Keratinocyte (primary cell): ENCODE measurements at regions not wholly inside any gene's neighbourhood (a gene's known extent, or its start where the extent isn't known, plus 50 kb on each side); places are given as distances from the start of the nearest gene placed in this dataset.

Experiments used
- DNase-seq: peaks from one replicate; pipeline ENCODE4 v3.0.0-alpha.2; 2011; ENCODE audit warnings: low read depth, missing footprints, low spot score
- FAIRE-seq: peaks from 2 replicates; lab custom pipeline; 2011; peaks lifted over from hg19 to GRCh38; lab: Jason Lieb, UNC
- H2AFZ ChIP-seq: 2 replicates; pipeline ENCODE4 v1.6.0; 2012; ENCODE audit warnings: low read length, control low read depth, inconsistent platforms; ENCODE audit not compliant: control insufficient read depth
- H3K27ac ChIP-seq: 2 replicates; pipeline ENCODE4 v1.5.1; 2011; ENCODE audit warnings: low read length; ENCODE audit not compliant: control insufficient read depth, insufficient read depth
- H3K27me3 ChIP-seq: 3 replicates; pipeline ENCODE4 v1.6.0; 2011; ENCODE audit warnings: low read length; ENCODE audit not compliant: control insufficient read depth, insufficient read depth; ENCODE audit errors: extremely low read depth
- H3K36me3 ChIP-seq, 2 experiments: 2 replicates in 1 of 2; 3 replicates in 1 of 2; pipeline ENCODE4 v1.5.1; 2011; ENCODE audit warnings: low read length in 2 of 2, mild to moderate bottlenecking in 1 of 2; ENCODE audit not compliant: control insufficient read depth in 2 of 2, insufficient read depth in 2 of 2; ENCODE audit errors: extremely low read depth in 1 of 2
- H3K4me1 ChIP-seq: 3 replicates; pipeline ENCODE4 v1.5.1; 2011; ENCODE audit warnings: low read length; ENCODE audit not compliant: control insufficient read depth, insufficient read depth; ENCODE audit errors: extremely low read depth
- H3K4me2 ChIP-seq: 3 replicates; pipeline ENCODE4 v1.6.0; 2011; ENCODE audit warnings: low read depth, low read length; ENCODE audit not compliant: control insufficient read depth, insufficient read depth; ENCODE audit errors: extremely low read depth
- H3K4me3 ChIP-seq, 3 experiments: fragments of 200-600 bp in 1 of 3; sonication (generic) in 1 of 3; 2 replicates in 2 of 3; 3 replicates in 1 of 3; pipeline ENCODE4 v1.5.1; 2011 to 2016; ENCODE audit warnings: low read length in 3 of 3, mild to moderate bottlenecking in 3 of 3, control low read depth in 2 of 3, inconsistent platforms in 1 of 3, low read depth in 1 of 3, mixed read lengths in 1 of 3, mixed run types in 1 of 3, moderate library complexity in 1 of 3; ENCODE audit not compliant: control insufficient read depth in 2 of 3, insufficient read depth in 2 of 3; ENCODE audit errors: extremely low read depth in 1 of 3
- H3K79me2 ChIP-seq: 2 replicates; pipeline ENCODE4 v1.6.0; 2012; ENCODE audit warnings: low read length; ENCODE audit not compliant: control insufficient read depth, insufficient read depth
- H3K9ac ChIP-seq: 3 replicates; pipeline ENCODE4 v1.6.0; 2011; ENCODE audit warnings: low read length; ENCODE audit not compliant: control insufficient read depth, insufficient read depth; ENCODE audit errors: extremely low read depth
- H3K9me1 ChIP-seq: 3 replicates; pipeline ENCODE4 v1.6.0; 2011; ENCODE audit warnings: low read length; ENCODE audit not compliant: control insufficient read depth, insufficient read depth; ENCODE audit errors: extremely low read depth
- H3K9me3 ChIP-seq: 2 replicates; pipeline ENCODE4 v1.5.1; 2012; ENCODE audit warnings: low read depth, low read length; ENCODE audit not compliant: control insufficient read depth
- H4K20me1 ChIP-seq: 3 replicates; pipeline ENCODE4 v1.6.0; 2011; ENCODE audit warnings: low read length; ENCODE audit not compliant: control insufficient read depth, insufficient read depth; ENCODE audit errors: extremely low read depth
- EZH2 ChIP-seq: IDR thresholded peaks from one replicate; pipeline ENCODE4 v1.6.1; 2012; ENCODE audit warnings: inconsistent platforms, mild to moderate bottlenecking, low read length, moderate library complexity
- dilution Hi-C: fragments of 300-500 bp; cut with MboI; formaldehyde crosslinking; loops from one replicate; pipeline ENCODE4 v1.7.0; 2020; ENCODE audit warnings: low sequenced_read_pairs; ENCODE audit not compliant: extremely low pct_ligation_motif_present
- TF ChIP-seq, protein P1 (sequence below), 3 experiments: IDR thresholded peaks in 1 of 3; conservative IDR thresholded peaks in 1 of 3; optimal IDR thresholded peaks in 1 of 3; 2 replicates in 2 of 3; 3 replicates in 1 of 3; pipeline versions ENCODE3 to v1.5.1; 2011; ENCODE audit warnings: low read length in 3 of 3, mild to moderate bottlenecking in 3 of 3, moderate library complexity in 2 of 3, control low read depth in 1 of 3, inconsistent platforms in 1 of 3; ENCODE audit not compliant: insufficient read depth in 2 of 3; ENCODE audit errors: extremely low read depth in 1 of 3

DNA sequence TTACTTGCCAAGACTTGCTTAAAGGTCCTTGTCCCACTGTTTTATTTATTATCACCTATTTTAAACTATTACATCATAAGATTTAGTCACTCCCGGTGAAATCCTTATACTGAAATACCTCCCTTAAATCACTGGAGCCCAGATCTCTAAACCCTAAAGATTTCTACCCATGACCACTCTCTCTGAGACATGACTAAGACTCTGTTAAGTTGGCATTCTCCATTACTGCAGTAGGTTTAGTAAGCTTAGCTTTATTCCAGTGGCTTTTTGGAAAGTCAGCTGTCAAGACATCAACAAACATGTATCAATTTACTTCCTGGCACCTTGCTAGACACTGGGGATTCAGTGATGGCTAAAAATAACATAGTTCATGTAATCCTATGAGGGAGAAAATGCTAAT, 874.2 kb downstream of the KCNMA1 start:
- H2AFZ ChIP-seq, result no peak overlapping the region
- no peaks in the 10 kb centered on the region for H3K27me3 ChIP-seq
- H3K79me2 ChIP-seq, result no peaks in the 10 kb centered on the region
- no peak overlapping the region for H3K9ac ChIP-seq
- no peak overlapping the region for H3K4me3 ChIP-seq
- H3K36me3 ChIP-seq, result no peaks in the 10 kb centered on the region
- FAIRE-seq, result no peak
- H3K4me1 ChIP-seq, result no peaks in the 10 kb centered on the region
- H3K27ac ChIP-seq, result no peak overlapping the region
- no peak overlapping the region for H3K4me2 ChIP-seq
- no peak for DNase-seq
- TF ChIP-seq EZH2, result no peak
- TF ChIP-seq, protein P1, sequence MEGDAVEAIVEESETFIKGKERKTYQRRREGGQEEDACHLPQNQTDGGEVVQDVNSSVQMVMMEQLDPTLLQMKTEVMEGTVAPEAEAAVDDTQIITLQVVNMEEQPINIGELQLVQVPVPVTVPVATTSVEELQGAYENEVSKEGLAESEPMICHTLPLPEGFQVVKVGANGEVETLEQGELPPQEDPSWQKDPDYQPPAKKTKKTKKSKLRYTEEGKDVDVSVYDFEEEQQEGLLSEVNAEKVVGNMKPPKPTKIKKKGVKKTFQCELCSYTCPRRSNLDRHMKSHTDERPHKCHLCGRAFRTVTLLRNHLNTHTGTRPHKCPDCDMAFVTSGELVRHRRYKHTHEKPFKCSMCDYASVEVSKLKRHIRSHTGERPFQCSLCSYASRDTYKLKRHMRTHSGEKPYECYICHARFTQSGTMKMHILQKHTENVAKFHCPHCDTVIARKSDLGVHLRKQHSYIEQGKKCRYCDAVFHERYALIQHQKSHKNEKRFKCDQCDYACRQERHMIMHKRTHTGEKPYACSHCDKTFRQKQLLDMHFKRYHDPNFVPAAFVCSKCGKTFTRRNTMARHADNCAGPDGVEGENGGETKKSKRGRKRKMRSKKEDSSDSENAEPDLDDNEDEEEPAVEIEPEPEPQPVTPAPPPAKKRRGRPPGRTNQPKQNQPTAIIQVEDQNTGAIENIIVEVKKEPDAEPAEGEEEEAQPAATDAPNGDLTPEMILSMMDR (optimal IDR thresholded peaks at IDR 0.05 in 1 of 3, IDR thresholded peaks at IDR 0.05 in 1 of 3, conservative IDR thresholded peaks at IDR 0.05 in 1 of 3; ENCODE audit: extremely low read depth in 1 of 3, insufficient read depth in 2 of 3, low read length in 3 of 3), result no peak
- dilution Hi-C loops, result no loop called here
- H3K9me1 ChIP-seq, result no peaks in the 10 kb centered on the region
- H4K20me1 ChIP-seq, result no peaks in the 10 kb centered on the region
- no peaks in the 10 kb centered on the region for H3K9me3 ChIP-seq

DNA sequence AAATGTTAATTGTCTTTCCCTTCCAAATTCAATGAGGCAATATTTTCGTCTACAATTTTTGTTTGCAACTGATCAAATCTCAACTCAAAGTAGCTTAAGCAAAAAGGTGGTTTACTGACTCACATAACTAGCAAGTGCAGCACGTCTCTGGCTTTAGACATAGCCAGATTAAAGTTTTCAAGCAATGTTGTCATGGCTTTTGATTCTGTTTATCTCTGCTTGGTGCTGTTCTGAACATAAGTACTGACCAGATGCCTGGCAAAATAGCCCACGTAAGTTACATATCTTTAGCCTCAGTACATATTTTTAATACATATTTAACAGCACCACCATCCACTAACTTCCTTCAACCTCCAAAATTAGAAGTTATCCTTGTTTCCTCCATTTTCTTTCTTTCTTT, 877.9 kb downstream of the KCNMA1 start:
- H3K27ac ChIP-seq, result no peak overlapping the region
- TF ChIP-seq, protein P1 (optimal IDR thresholded peaks at IDR 0.05 in 1 of 3, IDR thresholded peaks at IDR 0.05 in 1 of 3, conservative IDR thresholded peaks at IDR 0.05 in 1 of 3; ENCODE audit: extremely low read depth in 1 of 3, insufficient read depth in 2 of 3, low read length in 3 of 3), result no peak
- no peak for TF ChIP-seq EZH2
- DNase-seq (no peak), FAIRE-seq (no peak)
- no peaks in the 10 kb centered on the region for H3K36me3 ChIP-seq
- no peaks in the 10 kb centered on the region for H3K4me1 ChIP-seq
- no peaks in the 10 kb centered on the region for H3K9me1 ChIP-seq
- no peaks in the 10 kb centered on the region for H4K20me1 ChIP-seq
- no peak overlapping the region for H3K4me2 ChIP-seq
- no peaks in the 10 kb centered on the region for H3K27me3 ChIP-seq
- no peak overlapping the region for H2AFZ ChIP-seq
- no peaks in the 10 kb centered on the region for H3K9me3 ChIP-seq
- H3K79me2 ChIP-seq, result no peaks in the 10 kb centered on the region
- no peak overlapping the region for H3K4me3 ChIP-seq
- dilution Hi-C loops, result no loop called here
- no peak overlapping the region for H3K9ac ChIP-seq
